AG04449 (cell line): ENCODE measurements at regions not wholly inside any gene's neighbourhood (a gene's known extent, or its start where the extent isn't known, plus 50 kb on each side); places are given as distances from the start of the nearest gene placed in this dataset.

Experiments used
- CTCF ChIA-PET: fragments of 350-600 bp; formaldehyde crosslinking; extraction: SDS; loops from one replicate; lab custom pipeline; 2021; ENCODE audit warnings: antibody characterized with exemption; lab: Yijun Ruan, JAX
- POLR2A ChIA-PET: fragments of 400-600, 350-600 bp; formaldehyde crosslinking; extraction: SDS; loops from one replicate; lab custom pipeline; 2020; ENCODE audit warnings: antibody characterized with exemption, inconsistent platforms; lab: Yijun Ruan, JAX
- DNase-seq: peaks from one replicate; pipeline ENCODE4 v3.0.0-alpha.2; 2010; ENCODE audit warnings: low read depth, low spot score
- H3K4me3 ChIP-seq: 2 replicates; pipeline ENCODE4 v1.5.1; 2011; ENCODE audit warnings: low read depth, mild to moderate bottlenecking, control low read depth, low read length
- CTCF ChIP-seq: IDR thresholded peaks from one replicate; pipeline ENCODE4 v1.5.1; 2011; ENCODE audit warnings: mild to moderate bottlenecking, moderate library complexity, low read length, control low read depth, inconsistent platforms; ENCODE audit not compliant: insufficient read depth; ENCODE audit errors: missing control alignments

GRCh38 chr1:213582976-213583567 is 404.7 kb upstream of the PROX1 start:
- DNase-seq = no peak
- ChIA-PET CTCF (no interaction called here), POLR2A (no interaction called here)
- H3K4me3 ChIP-seq = no peak overlapping the region
- TF ChIP-seq CTCF = no peak

GRCh38 chr1:213584272-213584671 is 403.5 kb upstream of the PROX1 start:
- ChIA-PET POLR2A (no interaction called here), CTCF (no interaction called here)
- no peak for TF ChIP-seq CTCF
- H3K4me3 ChIP-seq = no peak overlapping the region
- DNase-seq = no peak

DNA sequence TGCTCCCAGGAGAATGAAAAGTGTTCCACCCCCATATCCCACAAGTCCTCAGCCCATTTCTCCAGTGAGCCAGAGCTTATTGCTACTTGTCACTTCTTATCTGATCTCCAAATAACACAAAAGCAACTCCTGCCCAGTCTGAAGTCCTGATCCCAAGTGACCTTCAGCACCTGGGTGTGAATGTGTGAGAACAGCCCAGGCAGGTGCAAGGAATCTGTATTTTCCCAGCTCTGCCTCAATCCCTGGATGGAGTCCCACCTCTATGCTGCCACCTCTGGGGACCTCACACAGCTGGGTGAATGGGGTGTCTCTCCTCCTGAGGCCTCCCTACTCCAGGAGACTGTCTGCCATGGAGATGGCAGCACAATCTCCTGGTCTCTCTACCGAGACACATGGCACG is 402.4 kb upstream of the PROX1 start:
- no peak overlapping the region for H3K4me3 ChIP-seq
- ChIA-PET POLR2A (no interaction called here), CTCF (no interaction called here)
- no peak for DNase-seq
- no peak for TF ChIP-seq CTCF

GRCh38 chr1:213585959-213586586 is 401.7 kb upstream of the PROX1 start:
- no peak overlapping the region for H3K4me3 ChIP-seq
- no peak for TF ChIP-seq CTCF
- no peak for DNase-seq
- POLR2A ChIA-PET = no interaction called here
- CTCF ChIA-PET = no interaction called here

DNA sequence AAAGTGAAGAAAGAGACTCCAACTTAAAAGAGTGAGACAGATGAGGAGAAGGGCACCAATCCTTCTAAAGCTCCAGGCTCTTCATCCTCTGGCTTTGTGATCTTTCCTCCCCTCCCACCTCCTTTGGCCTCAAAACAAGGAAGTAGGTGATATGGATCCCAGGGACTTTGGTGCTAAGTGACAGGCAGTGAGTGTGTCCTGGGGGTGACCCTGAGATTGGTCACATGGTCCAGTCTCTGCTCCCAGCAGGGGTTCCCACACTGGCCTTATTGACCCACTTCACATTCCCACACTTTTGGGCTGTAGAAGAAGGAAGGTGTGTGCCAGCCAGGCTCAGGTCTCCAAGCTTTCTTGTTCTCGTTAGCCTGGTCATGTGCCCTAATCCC is 401.2 kb upstream of the PROX1 start:
- POLR2A ChIA-PET = no interaction called here
- no peak for TF ChIP-seq CTCF
- DNase-seq = no peak
- H3K4me3 ChIP-seq = no peak overlapping the region
- CTCF ChIA-PET = no interaction called here

GRCh38 chr1:213596729-213597128 is 391.0 kb upstream of the PROX1 start:
- TF ChIP-seq CTCF = no peak
- CTCF ChIA-PET = no interaction called here

More at GRCh38 chr1:213596729-213597128, 391.0 kb upstream of the PROX1 start:
- DNase-seq = no peak
- POLR2A ChIA-PET = no interaction called here
- H3K4me3 ChIP-seq = no peak overlapping the region
